ENCODE measurements at regions not wholly inside any gene's neighbourhood (a gene's known extent, or its start where the extent isn't known, plus 50 kb on each side); places are given as distances from the start of the nearest gene placed in this dataset.

DNA sequence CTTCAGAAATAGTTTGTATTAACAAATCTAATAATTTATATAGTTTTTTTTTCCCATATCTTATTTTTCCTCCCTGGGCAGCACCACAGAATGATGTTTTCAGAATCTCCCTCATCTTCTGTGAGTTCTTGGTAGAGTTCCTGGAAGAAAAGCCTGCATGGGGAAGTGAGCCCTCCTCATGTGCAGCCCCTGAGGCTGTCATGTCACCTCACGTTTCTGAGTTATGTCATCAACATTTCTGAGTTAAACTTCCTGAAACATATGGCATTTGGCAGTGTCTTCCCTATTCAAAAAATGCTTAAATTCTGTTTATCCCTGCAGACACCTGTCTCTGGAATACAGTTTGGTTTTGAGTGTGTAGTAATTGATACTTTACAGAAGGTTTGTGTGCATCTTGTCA, 979.0 kb downstream of the TMEM121 start:
- TF ChIP-seq, protein P1, sequence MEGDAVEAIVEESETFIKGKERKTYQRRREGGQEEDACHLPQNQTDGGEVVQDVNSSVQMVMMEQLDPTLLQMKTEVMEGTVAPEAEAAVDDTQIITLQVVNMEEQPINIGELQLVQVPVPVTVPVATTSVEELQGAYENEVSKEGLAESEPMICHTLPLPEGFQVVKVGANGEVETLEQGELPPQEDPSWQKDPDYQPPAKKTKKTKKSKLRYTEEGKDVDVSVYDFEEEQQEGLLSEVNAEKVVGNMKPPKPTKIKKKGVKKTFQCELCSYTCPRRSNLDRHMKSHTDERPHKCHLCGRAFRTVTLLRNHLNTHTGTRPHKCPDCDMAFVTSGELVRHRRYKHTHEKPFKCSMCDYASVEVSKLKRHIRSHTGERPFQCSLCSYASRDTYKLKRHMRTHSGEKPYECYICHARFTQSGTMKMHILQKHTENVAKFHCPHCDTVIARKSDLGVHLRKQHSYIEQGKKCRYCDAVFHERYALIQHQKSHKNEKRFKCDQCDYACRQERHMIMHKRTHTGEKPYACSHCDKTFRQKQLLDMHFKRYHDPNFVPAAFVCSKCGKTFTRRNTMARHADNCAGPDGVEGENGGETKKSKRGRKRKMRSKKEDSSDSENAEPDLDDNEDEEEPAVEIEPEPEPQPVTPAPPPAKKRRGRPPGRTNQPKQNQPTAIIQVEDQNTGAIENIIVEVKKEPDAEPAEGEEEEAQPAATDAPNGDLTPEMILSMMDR (IDR thresholded peaks at IDR 0.05) = no peak
- H3K27ac ChIP-seq = no peak overlapping the region
- intact Hi-C loops (cut with DNase I; ENCODE audit: low total_unique reads) = no loop called here
- H3K27me3 ChIP-seq = no peaks in the 10 kb centered on the region
- DNase-seq = no peak
- H3K36me3 ChIP-seq = no peaks in the 10 kb centered on the region
- H3K4me1 ChIP-seq = no peaks in the 10 kb centered on the region
- H3K4me3 ChIP-seq = no peak overlapping the region
- H3K9me3 ChIP-seq = no peaks in the 10 kb centered on the region

GRCh38 chr14:106506881-106507305, 980.5 kb downstream of the TMEM121 start:
- Histone ChIP-seq H3K9me3 (no peaks in the 10 kb centered on the region), H3K4me3 (no peak overlapping the region), H3K36me3 (no peaks in the 10 kb centered on the region), H3K4me1 (no peaks in the 10 kb centered on the region), H3K27ac (no peak overlapping the region), H3K27me3 (no peaks in the 10 kb centered on the region)
- intact Hi-C loops (cut with DNase I; ENCODE audit: low total_unique reads) = no loop called here
- TF ChIP-seq, protein P1 (IDR thresholded peaks at IDR 0.05) = no peak
- no peak for DNase-seq

GRCh38 chr14:106507354-106507753, 981.0 kb downstream of the TMEM121 start:
- no peak overlapping the region for H3K27ac ChIP-seq
- H3K4me1 ChIP-seq = no peaks in the 10 kb centered on the region
- H3K36me3 ChIP-seq = no peaks in the 10 kb centered on the region
- no peak for DNase-seq
- H3K4me3 ChIP-seq = no peak overlapping the region
- H3K27me3 ChIP-seq = no peaks in the 10 kb centered on the region
- TF ChIP-seq, protein P1 (IDR thresholded peaks at IDR 0.05) = no peak
- intact Hi-C loops (cut with DNase I; ENCODE audit: low total_unique reads) = no loop called here
- H3K9me3 ChIP-seq = no peaks in the 10 kb centered on the region

- intact Hi-C loops (cut with DNase I; ENCODE audit: low total_unique reads) = no loop called here
- H3K9me3 ChIP-seq = no peaks in the 10 kb centered on the region
- H3K27me3 ChIP-seq = no peaks in the 10 kb centered on the region
- no peak overlapping the region for H3K27ac ChIP-seq
- no peak overlapping the region for H3K4me3 ChIP-seq
- no peaks in the 10 kb centered on the region for H3K36me3 ChIP-seq
- TF ChIP-seq, protein P1 (IDR thresholded peaks at IDR 0.05) = no peak
- no peaks in the 10 kb centered on the region for H3K4me1 ChIP-seq
- DNase-seq = no peak
These were observed 981.8 kb downstream of the TMEM121 start for GRCh38 chr14:106508216-106508615.

DNA sequence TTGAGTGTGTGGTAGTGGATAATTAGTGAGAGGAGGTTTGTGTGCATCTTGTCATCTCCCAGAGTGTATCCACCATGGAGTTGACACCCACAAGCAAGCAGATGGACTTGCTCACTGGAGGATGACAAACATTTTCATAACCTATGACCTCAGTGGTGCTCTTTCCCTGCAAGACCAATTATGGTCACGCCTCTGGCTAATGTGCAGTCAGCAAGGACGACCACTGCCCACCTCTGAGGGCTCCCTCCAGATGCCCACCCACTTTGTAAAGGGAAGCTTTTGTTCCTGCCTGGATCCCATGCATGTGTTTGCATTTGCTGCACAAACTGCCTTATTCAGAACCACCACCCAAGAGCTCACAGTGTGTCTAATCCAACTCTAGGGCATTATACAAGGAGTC, 982.8 kb downstream of the TMEM121 start:
- Histone ChIP-seq H3K27ac (no peak overlapping the region), H3K4me3 (no peak overlapping the region), H3K4me1 (no peaks in the 10 kb centered on the region), H3K9me3 (no peaks in the 10 kb centered on the region), H3K36me3 (no peaks in the 10 kb centered on the region), H3K27me3 (no peaks in the 10 kb centered on the region)
- TF ChIP-seq, protein P1 (IDR thresholded peaks at IDR 0.05) = no peak
- intact Hi-C loops (cut with DNase I; ENCODE audit: low total_unique reads) = no loop called here
- no peak for DNase-seq

DNA sequence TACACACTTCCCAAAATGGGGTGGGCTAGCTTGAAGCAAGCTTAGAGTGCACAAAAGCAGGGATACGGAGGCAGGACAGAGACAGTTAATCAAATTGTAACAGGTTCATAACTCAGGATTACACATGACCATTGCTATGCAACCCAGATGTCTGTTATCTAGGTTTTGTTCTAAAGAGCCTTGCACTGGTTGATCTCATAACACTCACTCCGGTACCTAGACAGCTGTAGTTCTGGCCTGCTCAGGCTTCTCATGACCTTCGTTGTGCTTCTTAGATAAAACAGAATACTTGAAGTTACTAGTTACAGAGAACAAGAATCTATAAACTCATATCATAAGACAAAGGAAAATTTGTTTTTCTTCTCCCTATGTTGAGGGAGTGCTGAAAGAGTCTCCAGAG, 983.4 kb downstream of the TMEM121 start:
- DNase-seq = no peak
- TF ChIP-seq, protein P1 (IDR thresholded peaks at IDR 0.05) = no peak
- Histone ChIP-seq H3K36me3 (no peaks in the 10 kb centered on the region), H3K4me1 (no peaks in the 10 kb centered on the region), H3K9me3 (no peaks in the 10 kb centered on the region), H3K27me3 (no peaks in the 10 kb centered on the region), H3K4me3 (no peak overlapping the region), H3K27ac (no peak overlapping the region)
- intact Hi-C loops (cut with DNase I; ENCODE audit: low total_unique reads) = no loop called here

Measured in tibial artery (tissue), 4 donors.